Neuronal stem cell (in vitro differentiated cells): ENCODE measurements at regions not wholly inside any gene's neighbourhood (a gene's known extent, or its start where the extent isn't known, plus 50 kb on each side); places are given as distances from the start of the nearest gene placed in this dataset.
"Not testable (repeated sequence)": the region's sequence is repeated elsewhere in the genome, so short reads cannot be mapped to it uniquely, and the experiment has no call there.

Experiments
- DNase-seq: peaks from one replicate; pipeline ENCODE4 v3.0.0-alpha.2; 2013; ENCODE audit warnings: low spot score
- H2AFZ ChIP-seq: one replicate; pipeline ENCODE4 v1.6.1; 2013; ENCODE audit warnings: mild to moderate bottlenecking, low read length, inconsistent platforms
- H2AK5ac ChIP-seq: 2 replicates; pipeline ENCODE4 v1.6.1; 2013; ENCODE audit warnings: low read depth, mild to moderate bottlenecking, inconsistent platforms, low read length, moderate library complexity, mixed read lengths
- H2BK120ac ChIP-seq: 2 replicates; pipeline ENCODE4 v1.6.1; 2013; ENCODE audit warnings: low read depth, mild to moderate bottlenecking, inconsistent platforms, low read length, moderate library complexity, mixed read lengths
- H2BK12ac ChIP-seq: one replicate; pipeline ENCODE4 v1.6.1; 2013; ENCODE audit warnings: low read length, inconsistent platforms
- H2BK15ac ChIP-seq: 2 replicates; pipeline ENCODE4 v1.6.1; 2013; ENCODE audit warnings: mild to moderate bottlenecking, low read length, inconsistent platforms, mixed read lengths
- H2BK5ac ChIP-seq: one replicate; pipeline ENCODE4 v1.6.1; 2013; ENCODE audit warnings: inconsistent platforms, mild to moderate bottlenecking, low read length, moderate library complexity
- H3K14ac ChIP-seq: one replicate; pipeline ENCODE4 v1.6.1; 2013; ENCODE audit warnings: low read length, inconsistent platforms
- H3K18ac ChIP-seq: 2 replicates; pipeline ENCODE4 v1.6.1; 2013; ENCODE audit warnings: low read length, inconsistent platforms
- H3K23ac ChIP-seq: 2 replicates; pipeline ENCODE4 v1.6.1; 2013; ENCODE audit warnings: low read depth, mild to moderate bottlenecking, mixed read lengths, low read length, inconsistent platforms; ENCODE audit not compliant: poor library complexity
- H3K27ac ChIP-seq: replicated peaks from 3 replicates; pipeline ENCODE4 v1.5.1; 2013; ENCODE audit warnings: low read length, inconsistent platforms
- H3K27me3 ChIP-seq, 3 experiments: 2 replicates each; pipeline ENCODE4 v1.6.1; 2013; ENCODE audit warnings: low read length in 3 of 3, mild to moderate bottlenecking in 2 of 3, inconsistent platforms in 1 of 3, low read depth in 1 of 3, mixed read lengths in 1 of 3, moderate library complexity in 1 of 3; ENCODE audit not compliant: control insufficient read depth in 3 of 3, insufficient read depth in 3 of 3
- H3K36me3 ChIP-seq, 2 donors: replicated peaks in 1 of 2; 2 replicates each; pipeline ENCODE4 v1.6.1; 2013; ENCODE audit warnings: low read length in 2 of 2; ENCODE audit not compliant: control insufficient read depth in 2 of 2, insufficient read depth in 2 of 2
- H3K4ac ChIP-seq: 2 replicates; pipeline ENCODE4 v1.6.1; 2013; ENCODE audit warnings: inconsistent platforms, mild to moderate bottlenecking, low read length, moderate library complexity
- H3K4me1 ChIP-seq, 2 donors: 1 replicate in 1 of 2; 2 replicates in 1 of 2; pipeline ENCODE4 v1.6.1; 2013; ENCODE audit warnings: low read length in 2 of 2, low read depth in 1 of 2; ENCODE audit not compliant: control insufficient read depth in 2 of 2, insufficient read depth in 1 of 2
- H3K4me2 ChIP-seq: one replicate; pipeline ENCODE4 v1.6.1; 2013; ENCODE audit warnings: mild to moderate bottlenecking, low read length, inconsistent platforms; ENCODE audit not compliant: insufficient read depth, poor library complexity, severe bottlenecking
- H3K4me3 ChIP-seq, 2 donors: 2 replicates each; pipeline ENCODE4 v1.5.1; 2013; ENCODE audit warnings: low read length in 2 of 2, mild to moderate bottlenecking in 2 of 2, inconsistent platforms in 1 of 2, moderate library complexity in 1 of 2
- H3K79me1 ChIP-seq: one replicate; pipeline ENCODE4 v1.6.1; 2013; ENCODE audit warnings: low read depth, mild to moderate bottlenecking, inconsistent platforms, low read length, moderate library complexity
- H3K9ac ChIP-seq: one replicate; pipeline ENCODE4 v1.6.1; 2013; ENCODE audit warnings: mild to moderate bottlenecking, low read depth, low read length, inconsistent platforms; ENCODE audit not compliant: poor library complexity
- H3K9me3 ChIP-seq, 2 donors: replicated peaks in 1 of 2; 2 replicates each; pipeline versions ENCODE3 to v1.6.1; 2013; ENCODE audit warnings: low read length in 2 of 2, mild to moderate bottlenecking in 2 of 2, inconsistent platforms in 1 of 2, low read depth in 1 of 2, mixed read lengths in 1 of 2, moderate library complexity in 1 of 2; ENCODE audit not compliant: control insufficient read depth in 2 of 2, insufficient read depth in 1 of 2
- H4K8ac ChIP-seq: one replicate; pipeline ENCODE4 v1.6.1; 2013; ENCODE audit warnings: low read depth, mild to moderate bottlenecking, inconsistent platforms, low read length, moderate library complexity
- H4K91ac ChIP-seq: one replicate; pipeline ENCODE4 v1.6.1; 2013; ENCODE audit warnings: low read length, low read depth, mild to moderate bottlenecking, inconsistent platforms; ENCODE audit not compliant: poor library complexity
- WGBS, 2 donors: extraction: QIAGEN DNeasy Blood & Tissue Kit; methylation state at CpG; one replicate each; pipeline ENCODE4 v1.1.7; 2013; ENCODE audit warnings: missing lambda C conversion rate in 2 of 2, mixed read lengths in 1 of 2; ENCODE audit not compliant: insufficient read length in 2 of 2, insufficient replicate concordance in 1 of 2; ENCODE audit errors: extremely low coverage in 2 of 2; 5-methylcytosine and 5-hydroxymethylcytosine counted together

DNA sequence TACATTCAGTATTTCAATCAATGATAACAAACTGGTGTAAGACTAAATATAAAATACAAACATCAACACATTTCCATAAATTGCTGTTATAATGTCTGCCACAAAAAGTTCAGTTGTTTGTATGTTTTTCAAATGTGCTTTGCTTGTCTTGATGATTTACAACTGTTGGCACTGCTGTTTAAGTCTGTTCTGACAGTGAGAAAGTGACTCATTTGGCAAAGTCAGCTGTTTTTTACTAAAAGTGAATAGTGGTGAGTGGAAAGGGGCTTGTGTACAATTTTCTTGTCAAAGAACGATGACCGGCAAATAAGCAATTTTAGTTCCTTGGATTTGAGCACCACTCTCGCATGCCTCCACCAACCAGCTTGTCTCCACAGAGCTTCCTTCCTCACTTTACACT is 244.0 kb downstream of the RTP5 start:
- DNase-seq, H3K4ac ChIP-seq, H2BK15ac ChIP-seq, H3K14ac ChIP-seq, H3K4me2 ChIP-seq, H3K36me3 ChIP-seq, H3K27ac ChIP-seq, H3K9me3 ChIP-seq, H2BK12ac ChIP-seq, H2AK5ac ChIP-seq, H3K79me1 ChIP-seq, H3K4me3 ChIP-seq, H4K8ac ChIP-seq, H4K91ac ChIP-seq, H2AFZ ChIP-seq, H3K23ac ChIP-seq, H3K4me1 ChIP-seq, H3K9ac ChIP-seq, H3K18ac ChIP-seq, H3K27me3 ChIP-seq, H2BK5ac ChIP-seq, H2BK120ac ChIP-seq: not testable (repeated sequence)
- WGBS, 2 donors: no CpG with 5 or more reads among the region's 3 CpGs

DNA sequence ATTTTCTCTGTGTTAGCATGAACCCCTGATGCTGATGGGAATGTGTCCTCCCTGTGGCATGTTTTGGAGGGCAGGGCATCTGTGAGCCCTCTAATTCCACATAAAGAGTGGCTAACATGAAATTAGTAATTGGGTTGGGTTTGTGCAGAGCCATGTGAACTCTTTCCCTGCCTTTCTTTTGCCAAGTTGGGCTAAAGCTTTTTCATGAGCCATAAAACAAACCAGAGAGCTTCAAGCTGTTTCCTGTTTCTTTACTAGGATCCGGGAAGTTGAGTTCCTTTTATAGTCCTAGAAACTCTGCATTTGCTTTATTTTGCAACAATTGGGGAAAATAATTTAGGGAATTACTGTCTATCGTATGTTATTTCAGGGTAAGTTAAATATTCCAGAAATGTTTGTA is 247.1 kb downstream of the RTP5 start:
- not testable (repeated sequence) for H2BK15ac ChIP-seq, H2AK5ac ChIP-seq, H3K4ac ChIP-seq, H3K36me3 ChIP-seq, H2BK5ac ChIP-seq, H3K4me3 ChIP-seq, H3K79me1 ChIP-seq, H2BK12ac ChIP-seq, H3K27me3 ChIP-seq, H3K4me1 ChIP-seq, H3K9me3 ChIP-seq, H3K23ac ChIP-seq, H3K4me2 ChIP-seq, DNase-seq, H4K8ac ChIP-seq, H2BK120ac ChIP-seq, H3K14ac ChIP-seq, H2AFZ ChIP-seq, H3K18ac ChIP-seq, H4K91ac ChIP-seq, H3K27ac ChIP-seq, H3K9ac ChIP-seq
- WGBS, 2 donors: no CpG with 5 or more reads among the region's 2 CpGs

DNA sequence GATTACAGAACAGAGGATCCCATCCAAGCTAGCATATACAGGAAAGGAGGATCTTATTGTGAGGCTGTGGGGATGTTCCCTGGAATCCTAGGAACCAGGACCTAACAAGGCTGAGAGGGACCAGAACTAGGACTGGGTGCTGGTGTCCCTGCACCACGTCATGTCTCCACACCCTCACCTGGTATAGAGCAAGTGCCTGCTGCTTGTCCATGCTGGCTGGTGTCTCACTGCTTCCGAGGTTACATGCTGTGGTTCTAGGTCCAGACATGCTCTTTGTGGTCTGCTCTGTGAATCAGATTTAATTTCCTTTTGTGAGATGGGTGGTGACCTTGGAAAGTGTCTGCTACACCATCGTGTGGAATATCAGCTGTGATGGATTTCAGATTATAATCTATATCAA is 247.8 kb downstream of the RTP5 start:
- H3K18ac ChIP-seq, DNase-seq, H3K14ac ChIP-seq, H4K91ac ChIP-seq, H3K9me3 ChIP-seq, H3K36me3 ChIP-seq, H3K4me1 ChIP-seq, H2AK5ac ChIP-seq, H2BK120ac ChIP-seq, H3K9ac ChIP-seq, H3K27ac ChIP-seq, H3K4me2 ChIP-seq, H3K23ac ChIP-seq, H3K79me1 ChIP-seq, H2AFZ ChIP-seq, H2BK15ac ChIP-seq, H2BK5ac ChIP-seq, H4K8ac ChIP-seq, H3K4ac ChIP-seq, H3K27me3 ChIP-seq, H3K4me3 ChIP-seq, H2BK12ac ChIP-seq: not testable (repeated sequence)
- no CpG with 5 or more reads among the region's 3 CpGs for WGBS, 2 donors

- not testable (repeated sequence) for H3K4me2 ChIP-seq, H4K91ac ChIP-seq, H2AK5ac ChIP-seq, H3K23ac ChIP-seq, H3K27ac ChIP-seq, H2BK120ac ChIP-seq, H3K36me3 ChIP-seq, H3K14ac ChIP-seq, H3K9me3 ChIP-seq, H3K27me3 ChIP-seq, H3K9ac ChIP-seq, H3K18ac ChIP-seq, H3K4ac ChIP-seq, H3K4me3 ChIP-seq, H2BK5ac ChIP-seq, H2AFZ ChIP-seq, H3K4me1 ChIP-seq, H2BK15ac ChIP-seq, H2BK12ac ChIP-seq, H3K79me1 ChIP-seq, DNase-seq, H4K8ac ChIP-seq
- WGBS, 2 donors: no CpG with 5 or more reads among the region's 5 CpGs
Measured at GRCh38 chr2:242119682-242120081, 250.2 kb downstream of the RTP5 start.
